BJ (cell line): ENCODE measurements at regions not wholly inside any gene's neighbourhood (a gene's known extent, or its start where the extent isn't known, plus 50 kb on each side); places are given as distances from the start of the nearest gene placed in this dataset.

Experiments used
- CTCF ChIA-PET: fragments of 350-600 bp; formaldehyde crosslinking; extraction: SDS; loops from one replicate; lab custom pipeline; 2021; ENCODE audit warnings: antibody characterized with exemption, inconsistent platforms; lab: Yijun Ruan, JAX
- POLR2A ChIA-PET: fragments of 300-600 bp; sonication (Branson Sonifier 250); formaldehyde crosslinking; extraction: SDS; loops from one replicate; lab custom pipeline; 2021; ENCODE audit warnings: antibody characterized with exemption; lab: Charles Lee
- DNase-seq: peaks from one replicate; pipeline ENCODE4 v3.0.0-alpha.2; 2011; ENCODE audit warnings: low read depth
- H3K27me3 ChIP-seq: 2 replicates; pipeline ENCODE4 v1.6.0; 2011; ENCODE audit warnings: low read length; ENCODE audit not compliant: control insufficient read depth, insufficient read depth
- H3K36me3 ChIP-seq: 2 replicates; pipeline ENCODE4 v1.5.1; 2011; ENCODE audit warnings: low read length; ENCODE audit not compliant: control insufficient read depth, insufficient read depth
- H3K4me3 ChIP-seq: 2 replicates; pipeline ENCODE4 v1.5.1; 2011; ENCODE audit warnings: low read depth, mild to moderate bottlenecking, control low read depth, low read length
- TF ChIP-seq, protein P1 (sequence below): IDR thresholded peaks from 2 replicates; pipeline ENCODE4 v1.5.1; 2011; ENCODE audit warnings: low read depth, mild to moderate bottlenecking, control low read depth, inconsistent platforms, low read length, moderate library complexity; ENCODE audit not compliant: insufficient read depth

DNA sequence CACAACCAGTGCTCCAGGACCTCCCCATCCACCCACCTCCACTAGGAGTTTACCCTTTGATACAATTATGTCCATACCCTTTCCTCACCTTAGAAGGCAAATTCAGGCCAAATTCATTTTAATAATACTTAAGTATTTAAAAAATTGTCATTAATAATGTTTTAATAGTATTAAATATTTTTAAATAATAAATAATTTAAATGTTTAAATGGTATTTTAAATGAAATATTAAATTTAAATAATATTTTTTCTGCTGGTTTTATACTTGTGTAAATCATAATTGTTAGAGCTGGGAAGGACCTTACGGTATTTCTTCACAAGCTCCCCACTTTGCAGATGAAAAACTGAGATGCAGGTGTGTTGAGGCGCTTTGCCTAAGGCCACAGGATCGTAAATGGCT lies 67.8 kb downstream of the NRN1 start:
- no peaks in the 10 kb centered on the region for H3K36me3 ChIP-seq
- no peak overlapping the region for H3K4me3 ChIP-seq
- TF ChIP-seq, protein P1, sequence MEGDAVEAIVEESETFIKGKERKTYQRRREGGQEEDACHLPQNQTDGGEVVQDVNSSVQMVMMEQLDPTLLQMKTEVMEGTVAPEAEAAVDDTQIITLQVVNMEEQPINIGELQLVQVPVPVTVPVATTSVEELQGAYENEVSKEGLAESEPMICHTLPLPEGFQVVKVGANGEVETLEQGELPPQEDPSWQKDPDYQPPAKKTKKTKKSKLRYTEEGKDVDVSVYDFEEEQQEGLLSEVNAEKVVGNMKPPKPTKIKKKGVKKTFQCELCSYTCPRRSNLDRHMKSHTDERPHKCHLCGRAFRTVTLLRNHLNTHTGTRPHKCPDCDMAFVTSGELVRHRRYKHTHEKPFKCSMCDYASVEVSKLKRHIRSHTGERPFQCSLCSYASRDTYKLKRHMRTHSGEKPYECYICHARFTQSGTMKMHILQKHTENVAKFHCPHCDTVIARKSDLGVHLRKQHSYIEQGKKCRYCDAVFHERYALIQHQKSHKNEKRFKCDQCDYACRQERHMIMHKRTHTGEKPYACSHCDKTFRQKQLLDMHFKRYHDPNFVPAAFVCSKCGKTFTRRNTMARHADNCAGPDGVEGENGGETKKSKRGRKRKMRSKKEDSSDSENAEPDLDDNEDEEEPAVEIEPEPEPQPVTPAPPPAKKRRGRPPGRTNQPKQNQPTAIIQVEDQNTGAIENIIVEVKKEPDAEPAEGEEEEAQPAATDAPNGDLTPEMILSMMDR: no peak
- no peaks in the 10 kb centered on the region for H3K27me3 ChIP-seq
- DNase-seq: no peak
- POLR2A ChIA-PET: no interaction called here
- CTCF ChIA-PET: interaction anchor here (0.7 kb wide), 1 partner anchor 13 kb away, joined by 3 read pairs; no protein-coding TSS in a partner anchor

GRCh38 chr6:5937936-5938706 lies 68.6 kb downstream of the NRN1 start:
- CTCF ChIA-PET: interaction anchor here (1.3 kb wide), 1 partner anchor 15 kb away, joined by 3 read pairs; no protein-coding TSS in a partner anchor
- POLR2A ChIA-PET: no interaction called here
- TF ChIP-seq, protein P1: no peak

DNA sequence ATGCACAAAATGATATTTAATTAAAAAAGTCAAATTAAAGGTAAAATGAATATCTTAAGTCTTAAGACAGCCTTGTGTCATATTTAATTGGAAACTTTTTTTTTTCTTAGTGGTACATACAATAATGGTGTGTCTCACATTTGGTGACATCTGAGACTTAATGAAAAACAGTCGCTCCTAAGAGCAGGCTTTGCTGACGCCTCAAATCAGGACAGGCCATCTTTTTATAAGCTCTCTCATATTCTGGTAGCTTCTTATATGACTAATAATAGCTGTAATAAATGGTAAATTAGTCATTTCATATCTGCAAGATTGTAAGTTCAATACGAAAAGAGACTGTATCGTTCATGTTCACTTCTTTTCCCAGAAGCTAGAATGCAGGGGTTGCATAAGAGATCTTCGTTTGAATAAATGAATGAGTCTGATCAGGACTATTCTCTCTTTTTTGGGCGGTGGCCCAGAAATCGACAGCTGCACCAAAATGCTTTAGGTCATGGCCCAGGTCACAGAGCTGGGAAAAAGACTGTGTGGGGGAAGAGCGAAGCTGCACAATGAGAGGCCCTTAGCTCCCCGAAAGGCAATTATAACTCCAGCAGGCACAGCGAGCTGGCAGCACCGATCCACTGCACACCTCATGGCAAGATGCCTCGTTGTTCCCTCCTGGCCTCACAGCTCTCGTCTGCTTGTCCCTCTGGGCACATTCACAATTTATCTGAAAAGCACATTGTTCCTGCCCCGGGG lies 69.4 kb downstream of the NRN1 start:
- POLR2A ChIA-PET: no interaction called here
- no peak for DNase-seq

More at GRCh38 chr6:5937936-5938706, 68.6 kb downstream of the NRN1 start:
- H3K27me3 ChIP-seq: 0 out of 2 replicates have a peak, but pooled peaks cover 2% of the 10 kb centered on the region
- no peak for DNase-seq
- no peaks in the 10 kb centered on the region for H3K36me3 ChIP-seq
- H3K4me3 ChIP-seq: no peak overlapping the region

GRCh38 chr6:5936631-5937030 lies 70.1 kb downstream of the NRN1 start:
- Histone ChIP-seq H3K36me3 (no peaks in the 10 kb centered on the region), H3K27me3 (peaks cover 3% of the 10 kb centered on the region; the same call in 1 of the 2 replicates), H3K4me3 (no peak overlapping the region)
- TF ChIP-seq, protein P1: no peak
- CTCF ChIA-PET: no interaction called here
- POLR2A ChIA-PET: no interaction called here
- DNase-seq: no peak

More for the DNA sequence above, 69.4 kb downstream of the NRN1 start:
- Histone ChIP-seq H3K4me3 (no peak overlapping the region), H3K36me3 (no peaks in the 10 kb centered on the region), H3K27me3 (0 out of 2 replicates have a peak, but pooled peaks cover 2% of the 10 kb centered on the region)
- CTCF ChIA-PET: interaction anchor here (1.3 kb wide), 1 partner anchor 14 kb away, joined by 3 read pairs; no protein-coding TSS in a partner anchor
- TF ChIP-seq, protein P1: no peak

DNA sequence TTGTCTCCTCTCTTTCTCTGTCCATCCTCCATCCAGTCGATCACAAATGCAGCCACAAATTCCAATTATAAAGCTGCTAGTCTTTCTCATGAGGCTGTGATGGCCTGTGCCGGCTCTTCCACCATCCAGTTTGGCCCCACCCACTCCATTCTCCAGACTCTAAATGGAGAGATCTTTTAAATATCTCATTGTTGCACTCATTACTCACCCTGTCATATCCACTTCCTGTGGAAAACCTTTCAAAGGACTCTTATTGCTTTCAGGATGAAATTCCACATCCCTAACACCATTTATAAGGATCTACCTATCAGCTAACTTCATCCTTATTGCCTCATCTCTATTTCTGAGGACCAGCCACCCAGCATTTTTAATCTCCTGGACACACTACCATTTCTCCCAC lies 70.6 kb downstream of the NRN1 start:
- TF ChIP-seq, protein P1: no peak
- DNase-seq: no peak
- Histone ChIP-seq H3K27me3 (peaks cover 3% of the 10 kb centered on the region; the same call in 1 of the 2 replicates), H3K4me3 (no peak overlapping the region), H3K36me3 (no peaks in the 10 kb centered on the region)
- CTCF ChIA-PET: no interaction called here
- POLR2A ChIA-PET: no interaction called here
